HCT116 (cell line): ENCODE measurements at regions not wholly inside any gene's neighbourhood (a gene's known extent, or its start where the extent isn't known, plus 50 kb on each side); places are given as distances from the start of the nearest gene placed in this dataset.

Experiments
- CTCF ChIP-seq, 3 experiments: fragments of 200-600 bp in 1 of 3; sonication (generic) in 1 of 3; IDR thresholded peaks in 2 of 3; conservative IDR thresholded peaks in 1 of 3; 2 replicates each; pipeline ENCODE4 v1.5.1; 2012 to 2017; ENCODE audit warnings: low read depth in 2 of 3, low read length in 2 of 3, antibody characterized with exemption in 1 of 3, borderline replicate concordance in 1 of 3, control low read depth in 1 of 3, mild to moderate bottlenecking in 1 of 3, mixed read lengths in 1 of 3, mixed run types in 1 of 3, moderate library complexity in 1 of 3; ENCODE audit not compliant: insufficient read depth in 1 of 3
- EZH2phosphoT487 ChIP-seq: fragments of 200-600 bp; IDR thresholded peaks from 2 replicates; pipeline ENCODE4 v1.6.1; 2018; ENCODE audit warnings: antibody characterized with exemption, borderline replicate concordance
- MAX ChIP-seq: IDR thresholded peaks from 2 replicates; pipeline ENCODE4 v1.6.1; 2012
- POLR2A ChIP-seq: IDR thresholded peaks from 2 replicates; pipeline ENCODE4 v1.7.0; 2011; ENCODE audit warnings: borderline replicate concordance; ENCODE audit not compliant: insufficient read depth, insufficient read length; ENCODE audit errors: extremely low read depth
- RAD21 ChIP-seq: IDR thresholded peaks from 2 replicates; pipeline ENCODE4 v1.6.1; 2012; ENCODE audit warnings: low read depth, mild to moderate bottlenecking

- TF ChIP-seq POLR2A (no peak), CTCF (IDR thresholded peaks at IDR 0.05 in 2 of 3, conservative IDR thresholded peaks at IDR 0.05 in 1 of 3; ENCODE audit: borderline replicate concordance in 1 of 3, insufficient read depth in 1 of 3, low read depth in 2 of 3, low read length in 2 of 3) (no peak), MAX (no peak), EZH2phosphoT487 (no peak), RAD21 (no peak)
Observed at GRCh38 chr4:81736324-81736723, 264.6 kb upstream of the RASGEF1B start.
